Spleen (tissue), 7 donors: ENCODE measurements at regions not wholly inside any gene's neighbourhood (a gene's known extent, or its start where the extent isn't known, plus 50 kb on each side); places are given as distances from the start of the nearest gene placed in this dataset.

Experiments used
- POLR2A ChIP-seq, 3 donors: fragments of 450-650 bp; IDR thresholded peaks; one replicate each; pipeline ENCODE4 v1.5.1; 2017; ENCODE audit warnings: antibody characterized with exemption in 3 of 3, mild to moderate bottlenecking in 1 of 3
- POLR2AphosphoS5 ChIP-seq, 3 donors: sonication (generic); formaldehyde crosslinking; IDR thresholded peaks; one replicate each; pipeline ENCODE4 v1.5.1; 2017; ENCODE audit warnings: antibody characterized with exemption in 3 of 3
- TF ChIP-seq, protein P1 (sequence below), 11 experiments: fragments of 200-600 bp in 7 of 11; fragments of 450-650 bp in 4 of 11; sonication (generic) in 4 of 11; IDR thresholded peaks in 8 of 11; conservative IDR thresholded peaks in 3 of 11; 1 replicate in 7 of 11; 2 replicates in 4 of 11; pipeline versions ENCODE4 v1.4.0 to v1.8.0; 2016 to 2021; ENCODE audit warnings: antibody characterized with exemption in 11 of 11, inconsistent platforms in 4 of 11, mild to moderate bottlenecking in 1 of 11
- donor health status: DM: no; HTN: no; CAD: no; lungs with moderate emphysema.
- donor health status: DM: no; HTN: no; CAD: no.
- donor health status: DM: no; HTN: no; CAD: no.

DNA sequence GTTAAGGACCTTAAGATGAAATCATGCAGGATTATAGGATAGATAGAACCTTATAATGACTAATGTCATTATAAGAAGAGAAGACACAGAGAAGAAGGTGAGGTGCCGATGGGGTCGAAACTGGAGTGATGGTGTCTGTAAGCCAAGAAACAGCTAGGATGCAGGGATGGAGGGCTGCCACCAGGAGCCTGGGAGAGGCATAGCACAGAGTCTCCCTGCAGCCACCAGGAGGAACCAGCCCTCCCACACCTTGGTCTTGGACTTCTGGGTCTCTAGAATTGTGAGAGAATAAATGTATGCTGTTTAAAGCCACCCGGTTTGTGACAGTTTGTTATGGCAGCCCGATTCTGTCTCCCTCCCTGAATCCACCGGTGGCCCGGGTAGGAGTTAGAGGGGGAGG lies 337.2 kb upstream of the AJAP1 start:
- TF ChIP-seq, protein P1, sequence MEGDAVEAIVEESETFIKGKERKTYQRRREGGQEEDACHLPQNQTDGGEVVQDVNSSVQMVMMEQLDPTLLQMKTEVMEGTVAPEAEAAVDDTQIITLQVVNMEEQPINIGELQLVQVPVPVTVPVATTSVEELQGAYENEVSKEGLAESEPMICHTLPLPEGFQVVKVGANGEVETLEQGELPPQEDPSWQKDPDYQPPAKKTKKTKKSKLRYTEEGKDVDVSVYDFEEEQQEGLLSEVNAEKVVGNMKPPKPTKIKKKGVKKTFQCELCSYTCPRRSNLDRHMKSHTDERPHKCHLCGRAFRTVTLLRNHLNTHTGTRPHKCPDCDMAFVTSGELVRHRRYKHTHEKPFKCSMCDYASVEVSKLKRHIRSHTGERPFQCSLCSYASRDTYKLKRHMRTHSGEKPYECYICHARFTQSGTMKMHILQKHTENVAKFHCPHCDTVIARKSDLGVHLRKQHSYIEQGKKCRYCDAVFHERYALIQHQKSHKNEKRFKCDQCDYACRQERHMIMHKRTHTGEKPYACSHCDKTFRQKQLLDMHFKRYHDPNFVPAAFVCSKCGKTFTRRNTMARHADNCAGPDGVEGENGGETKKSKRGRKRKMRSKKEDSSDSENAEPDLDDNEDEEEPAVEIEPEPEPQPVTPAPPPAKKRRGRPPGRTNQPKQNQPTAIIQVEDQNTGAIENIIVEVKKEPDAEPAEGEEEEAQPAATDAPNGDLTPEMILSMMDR (IDR thresholded peaks at IDR 0.05 in 8 of 11, conservative IDR thresholded peaks at IDR 0.05 in 3 of 11) = no peak
- TF ChIP-seq POLR2AphosphoS5 (IDR thresholded peaks at IDR 0.05) = no peak
- no peak for TF ChIP-seq POLR2A (IDR thresholded peaks at IDR 0.05)
